GM21529 (cell line): ENCODE measurements at regions not wholly inside any gene's neighbourhood (a gene's known extent, or its start where the extent isn't known, plus 50 kb on each side); places are given as distances from the start of the nearest gene placed in this dataset.

Source experiments
- ATAC-seq: cut with Tn5 transposase; IDR thresholded peaks from one replicate; pipeline ENCODE4 v1.9.1; 2021; ENCODE audit not compliant: unreplicated experiment

- no peak for ATAC-seq
Measured at GRCh38 chr10:33819206-33819605, 484.7 kb upstream of the NRP1 start.

- ATAC-seq = no peak
Measured at GRCh38 chr10:33818343-33818742, 483.9 kb upstream of the NRP1 start.

GRCh38 chr10:33817605-33818004 lies 483.1 kb upstream of the NRP1 start:
- ATAC-seq = no peak

GRCh38 chr10:33815776-33816175 lies 481.3 kb upstream of the NRP1 start:
- no peak for ATAC-seq

DNA sequence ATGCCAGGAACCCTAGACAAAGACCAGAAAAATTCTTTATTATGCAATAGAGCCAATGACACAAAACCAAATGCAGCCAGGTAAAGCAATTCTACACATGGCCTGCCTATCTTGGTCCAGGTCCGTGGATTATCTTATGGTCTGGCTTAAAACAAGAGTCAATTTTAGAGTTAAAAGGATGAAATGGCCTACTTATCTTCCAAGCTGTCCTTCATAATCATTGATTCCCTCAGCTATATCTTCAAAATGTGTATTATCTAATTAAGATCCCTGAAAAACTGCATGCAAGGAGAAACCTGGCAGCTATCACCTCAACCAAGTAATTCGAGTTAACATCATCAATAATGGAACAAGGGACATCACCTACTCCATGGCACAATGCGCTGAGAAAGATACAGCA lies 479.4 kb upstream of the NRP1 start:
- ATAC-seq = no peak

DNA sequence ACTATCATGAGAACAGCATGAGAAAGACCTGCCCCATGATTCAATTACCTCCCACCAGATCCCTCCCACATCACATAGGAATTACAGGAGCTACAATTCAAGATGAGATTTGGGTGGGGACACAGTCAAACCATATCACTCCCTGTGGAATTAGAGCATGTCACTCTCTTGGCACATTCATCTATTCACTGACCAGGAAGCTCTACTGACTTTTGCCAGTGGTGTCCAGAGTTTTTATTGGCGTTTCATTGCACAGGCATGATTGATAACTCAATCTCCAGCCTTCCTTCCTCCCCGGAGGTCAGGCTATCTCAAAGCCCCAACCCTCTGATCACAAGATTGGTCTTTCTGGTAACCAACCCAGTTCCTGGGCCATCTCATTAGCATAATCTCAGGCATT lies 478.9 kb upstream of the NRP1 start:
- ATAC-seq = no peak

DNA sequence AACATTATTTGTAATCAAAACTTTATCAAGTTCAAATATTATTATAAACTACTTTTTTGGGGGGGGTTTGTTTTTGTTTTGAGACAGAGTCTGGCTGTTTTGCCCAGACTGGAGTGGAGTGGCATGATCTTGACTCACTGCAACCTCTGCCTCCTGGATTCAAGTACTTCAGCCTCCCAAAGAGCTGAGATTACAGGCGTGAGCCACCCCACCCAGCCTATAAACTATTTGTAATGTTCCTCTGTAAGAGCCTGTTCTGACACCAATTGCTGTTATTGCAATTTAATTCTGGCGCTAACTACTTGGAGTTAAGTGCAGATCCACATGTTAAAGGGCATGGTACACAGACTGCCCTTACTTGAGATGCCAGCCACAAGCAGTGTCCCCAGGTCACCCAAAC lies 478.1 kb upstream of the NRP1 start:
- ATAC-seq = no peak

DNA sequence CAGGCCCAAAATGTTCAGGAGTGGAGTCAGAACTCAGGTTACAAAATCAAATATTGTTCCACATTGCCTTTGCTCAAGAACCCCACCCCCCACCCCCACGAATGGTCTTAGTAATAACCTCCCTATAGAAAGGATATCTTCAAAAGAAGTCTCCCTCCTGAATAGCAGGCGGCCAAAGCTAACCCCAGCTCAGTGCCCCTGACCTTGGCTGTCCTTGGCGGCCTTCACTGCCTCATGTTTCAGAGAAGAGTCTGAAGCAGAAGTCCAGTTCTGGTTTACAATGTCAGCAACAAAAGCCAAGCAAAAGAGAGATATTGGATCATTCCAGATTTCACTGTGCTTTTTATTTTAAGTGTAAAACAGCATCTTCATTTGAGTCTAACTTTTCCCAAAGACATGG lies 476.5 kb upstream of the NRP1 start:
- no peak for ATAC-seq

DNA sequence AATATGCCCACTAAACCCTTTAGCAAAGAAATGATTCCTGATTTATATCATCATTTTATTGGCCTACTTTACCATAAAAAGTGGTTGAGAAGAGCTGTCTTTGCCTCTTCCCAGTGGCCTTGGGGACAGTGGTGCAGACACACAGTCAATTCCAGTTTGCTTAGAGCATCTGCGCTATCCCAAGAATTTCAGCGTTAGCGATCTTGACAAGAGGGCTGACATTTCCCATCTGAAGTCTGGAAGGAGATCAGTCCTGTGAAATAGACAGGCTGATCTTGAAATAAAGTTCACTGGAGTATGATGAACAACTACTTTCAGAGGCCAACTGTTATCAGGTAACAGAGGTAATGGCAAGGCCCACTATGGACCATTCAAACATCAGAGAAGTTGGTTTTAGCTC lies 475.3 kb upstream of the NRP1 start:
- ATAC-seq = no peak

- ATAC-seq = no peak
Measured at GRCh38 chr10:33808475-33808874, 474.0 kb upstream of the NRP1 start.

GRCh38 chr10:33807531-33808359 lies 473.3 kb upstream of the NRP1 start:
- no peak for ATAC-seq

DNA sequence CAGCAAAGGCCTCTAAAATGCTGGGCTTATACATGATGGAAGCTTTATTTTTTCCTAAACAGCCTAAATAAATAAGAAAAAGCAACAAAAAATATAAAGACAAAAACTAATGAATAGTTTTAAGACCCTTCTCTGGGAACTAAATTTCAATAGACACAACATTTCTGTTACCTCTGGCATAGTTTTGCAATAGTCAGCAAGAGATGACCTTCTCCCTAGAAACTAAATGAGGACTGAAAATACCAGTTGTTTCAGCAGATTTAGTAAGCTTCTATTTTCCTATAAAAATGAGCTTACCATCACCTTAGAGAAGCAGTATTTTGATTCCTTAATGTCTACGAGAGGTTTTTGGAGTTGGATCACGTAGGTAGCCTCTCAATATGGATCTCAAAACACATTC lies 471.4 kb upstream of the NRP1 start:
- no peak for ATAC-seq

GRCh38 chr10:33804584-33804983 lies 470.1 kb upstream of the NRP1 start:
- no peak for ATAC-seq

GRCh38 chr10:33803248-33803647 lies 468.8 kb upstream of the NRP1 start:
- no peak for ATAC-seq

GRCh38 chr10:33802566-33802965 lies 468.1 kb upstream of the NRP1 start:
- ATAC-seq = no peak

- ATAC-seq = no peak
Measured at GRCh38 chr10:33801705-33802104, 467.2 kb upstream of the NRP1 start.

GRCh38 chr10:33800986-33801385 lies 466.5 kb upstream of the NRP1 start:
- no peak for ATAC-seq

DNA sequence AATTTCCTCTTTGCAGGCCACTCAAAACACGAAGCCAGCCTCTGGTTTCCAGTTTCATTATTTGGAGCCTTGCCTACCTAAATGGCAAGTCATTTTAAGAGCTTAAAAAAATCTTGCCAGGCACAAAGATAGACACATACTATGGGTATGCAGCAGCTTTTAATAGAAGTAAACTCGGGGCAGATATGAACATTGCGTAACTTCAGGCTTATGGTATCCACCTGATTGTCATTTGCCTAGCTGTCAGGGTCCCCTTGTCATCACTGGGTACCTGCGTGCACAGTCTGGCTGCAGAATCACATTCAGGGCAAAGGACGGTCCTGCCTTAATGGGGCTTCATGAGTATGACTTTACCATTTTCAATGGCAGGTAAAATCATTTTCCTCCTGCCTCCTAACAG lies 466.1 kb upstream of the NRP1 start:
- no peak for ATAC-seq

GRCh38 chr10:33799944-33800323 lies 465.5 kb upstream of the NRP1 start:
- no peak for ATAC-seq

GRCh38 chr10:33799281-33799943 lies 464.9 kb upstream of the NRP1 start:
- no peak for ATAC-seq

- no peak for ATAC-seq
Measured at GRCh38 chr10:33798754-33799153, 464.3 kb upstream of the NRP1 start.

- no peak for ATAC-seq
Measured at GRCh38 chr10:33796680-33797079, 462.2 kb upstream of the NRP1 start.

- ATAC-seq = no peak
Measured at GRCh38 chr10:33795529-33795928, 461.1 kb upstream of the NRP1 start.
